ENCODE measurements at regions not wholly inside any gene's neighbourhood (a gene's known extent, or its start where the extent isn't known, plus 50 kb on each side); places are given as distances from the start of the nearest gene placed in this dataset.

GRCh38 chr3:30989276-30990030, 95.0 kb upstream of the GADL1 start:
- DNase-seq (ENCODE audit: low spot score) = no peak
- intact Hi-C loops (cut with DNase I) = no loop called here

GRCh38 chr3:30996467-30996866, 102.0 kb upstream of the GADL1 start:
- intact Hi-C loops (cut with DNase I) = no loop called here
- no peak for ATAC-seq

More at GRCh38 chr3:30989276-30990030, 95.0 kb upstream of the GADL1 start:
- ATAC-seq = no peak

GRCh38 chr3:31002730-31003129, 108.3 kb upstream of the GADL1 start:
- intact Hi-C loops (cut with DNase I) = no loop called here
- peak; percentile 44 for ATAC-seq

More at GRCh38 chr3:30996467-30996866, 102.0 kb upstream of the GADL1 start:
- DNase-seq (ENCODE audit: low spot score) = no peak

GRCh38 chr3:31004025-31004678, 109.7 kb upstream of the GADL1 start:
- DNase-seq (ENCODE audit: low spot score) (no peak), ATAC-seq (peak; percentile 71)
- intact Hi-C loops (cut with DNase I) = no loop called here

More at GRCh38 chr3:31002730-31003129, 108.3 kb upstream of the GADL1 start:
- DNase-seq (ENCODE audit: low spot score) = no peak

GRCh38 chr3:31008994-31009393, 114.5 kb upstream of the GADL1 start:
- ATAC-seq (no peak), DNase-seq (ENCODE audit: low spot score) (no peak)
- intact Hi-C loops (cut with DNase I) = no loop called here

- ATAC-seq (no peak), DNase-seq (ENCODE audit: low spot score) (no peak)
- intact Hi-C loops (cut with DNase I) = no loop called here
Observed at GRCh38 chr3:31009881-31010280, 115.4 kb upstream of the GADL1 start.

- no peak for DNase-seq (ENCODE audit: low spot score)
- intact Hi-C loops (cut with DNase I) = no loop called here
- ATAC-seq = no peak
Observed at GRCh38 chr3:31010491-31010890, 116.0 kb upstream of the GADL1 start.

GRCh38 chr3:31011380-31011779, 116.9 kb upstream of the GADL1 start:
- ATAC-seq (no peak), DNase-seq (ENCODE audit: low spot score) (no peak)
- intact Hi-C loops (cut with DNase I) = no loop called here

- intact Hi-C loops (cut with DNase I) = no loop called here
Observed at GRCh38 chr3:31013090-31013489, 118.6 kb upstream of the GADL1 start.

GRCh38 chr3:31013843-31014242, 119.4 kb upstream of the GADL1 start:
- intact Hi-C loops (cut with DNase I) = no loop called here
- ATAC-seq (peak; percentile 20), DNase-seq (ENCODE audit: low spot score) (no peak)

More at GRCh38 chr3:31013090-31013489, 118.6 kb upstream of the GADL1 start:
- ATAC-seq (no peak), DNase-seq (ENCODE audit: low spot score) (no peak)

- ATAC-seq (no peak), DNase-seq (ENCODE audit: low spot score) (no peak)
- intact Hi-C loops (cut with DNase I) = no loop called here
Observed at GRCh38 chr3:31014317-31015040, 120.0 kb upstream of the GADL1 start.

- intact Hi-C loops (cut with DNase I) = no loop called here
- no peak for DNase-seq (ENCODE audit: low spot score)
- ATAC-seq = no peak
Observed at GRCh38 chr3:31016196-31016595, 121.7 kb upstream of the GADL1 start.

GRCh38 chr3:31022716-31023115, 128.3 kb upstream of the GADL1 start:
- DNase-seq (ENCODE audit: low spot score) = no peak
- intact Hi-C loops (cut with DNase I) = no loop called here
- no peak for ATAC-seq

GRCh38 chr3:31025541-31025940, 131.1 kb upstream of the GADL1 start:
- no peak for DNase-seq (ENCODE audit: low spot score)
- ATAC-seq = no peak
- intact Hi-C loops (cut with DNase I) = no loop called here

- ATAC-seq = no peak
- intact Hi-C loops (cut with DNase I) = no loop called here
- DNase-seq (ENCODE audit: low spot score) = no peak
Observed at GRCh38 chr3:31027191-31027761, 132.8 kb upstream of the GADL1 start.

- no peak for ATAC-seq
- intact Hi-C loops (cut with DNase I) = no loop called here
- no peak for DNase-seq (ENCODE audit: low spot score)
Observed at GRCh38 chr3:31027914-31028313, 133.5 kb upstream of the GADL1 start.

- intact Hi-C loops (cut with DNase I) = no loop called here
- DNase-seq (ENCODE audit: low spot score) (no peak), ATAC-seq (no peak)
Observed at GRCh38 chr3:31028766-31029165, 134.3 kb upstream of the GADL1 start.

- no peak for DNase-seq (ENCODE audit: low spot score)
- intact Hi-C loops (cut with DNase I) = no loop called here
- no peak for ATAC-seq
Observed at GRCh38 chr3:31029706-31030105, 135.2 kb upstream of the GADL1 start.

- DNase-seq (ENCODE audit: low spot score) (no peak), ATAC-seq (no peak)
- intact Hi-C loops (cut with DNase I) = no loop called here
Observed at GRCh38 chr3:31035681-31036080, 141.2 kb upstream of the GADL1 start.
